Kidney glomerular epithelial cell (primary cell): ENCODE measurements at regions not wholly inside any gene's neighbourhood (a gene's known extent, or its start where the extent isn't known, plus 50 kb on each side); places are given as distances from the start of the nearest gene placed in this dataset.

Source experiments
- DNase-seq: peaks from one replicate; lab custom pipeline; 2025; lab: John Stamatoyannopoulos, UW

DNA sequence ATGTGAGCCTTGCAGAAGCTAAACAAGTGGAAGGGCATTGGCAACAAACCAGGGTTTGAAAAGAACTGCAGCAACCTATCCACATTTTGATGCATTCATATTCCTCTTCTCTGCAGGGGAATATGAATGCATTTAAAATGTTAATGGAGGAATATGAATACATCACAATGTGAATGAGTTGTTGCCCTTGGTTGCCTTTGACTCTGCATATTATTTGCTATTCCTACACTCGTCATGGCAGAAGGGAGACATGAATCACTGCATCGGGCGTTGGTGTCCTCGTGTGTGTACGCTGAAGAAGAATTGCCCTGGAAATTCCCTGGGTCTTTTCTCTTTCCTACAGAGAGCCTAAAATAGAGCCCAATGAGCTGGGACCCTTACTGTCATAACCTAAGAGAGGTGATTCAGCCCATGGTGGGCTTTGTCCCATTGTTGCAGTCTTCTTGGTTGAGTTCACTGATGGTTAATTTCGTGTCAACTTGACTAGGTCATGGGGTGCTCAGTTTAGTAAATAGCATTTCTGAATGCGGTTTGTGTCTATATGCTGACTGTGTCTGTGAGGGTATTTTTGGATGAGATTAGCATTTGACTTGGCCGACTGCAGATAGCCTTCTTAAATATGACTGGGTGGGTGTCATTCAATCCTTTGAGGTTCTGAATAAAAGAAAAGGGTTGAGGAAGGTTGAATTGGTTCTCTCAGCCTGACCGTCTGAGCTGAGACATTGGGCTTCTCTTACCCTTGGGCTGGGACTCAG, 1422.9 kb upstream of the TMEM132C start:
- no peak for DNase-seq

DNA sequence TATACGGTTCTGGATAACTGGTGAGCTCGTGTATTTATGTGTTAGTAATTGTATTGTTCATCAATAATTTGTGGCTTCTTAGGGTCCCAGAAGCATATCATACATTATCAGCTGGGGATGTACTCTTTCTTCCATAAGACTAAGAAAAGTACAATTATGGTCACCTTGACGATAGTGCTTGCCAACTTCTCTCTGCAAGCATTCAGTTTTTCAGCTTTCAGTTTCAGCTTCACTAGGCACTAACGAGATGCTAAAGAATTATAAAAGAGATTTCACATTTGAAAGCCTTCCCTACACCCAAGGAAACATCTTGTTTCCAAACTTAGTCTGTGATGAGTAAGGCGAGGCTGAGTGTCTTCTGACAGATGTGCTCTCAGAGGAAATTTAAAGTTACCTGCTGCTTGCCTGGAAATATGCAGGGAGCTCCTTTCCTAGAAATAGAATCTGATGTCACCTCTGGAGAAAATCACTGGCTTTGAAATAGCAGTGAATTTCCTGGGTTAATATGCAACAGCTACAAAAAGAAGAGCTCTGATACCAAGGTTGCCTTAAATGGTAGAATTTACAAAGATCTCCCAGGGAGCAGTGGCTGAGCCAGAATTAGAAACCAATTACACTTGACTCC, 1419.9 kb upstream of the TMEM132C start:
- DNase-seq = no peak

- no peak for DNase-seq
These were observed 1411.2 kb upstream of the TMEM132C start for GRCh38 chr12:126855768-126856167.

GRCh38 chr12:126856958-126857357, 1410.0 kb upstream of the TMEM132C start:
- no peak for DNase-seq

DNA sequence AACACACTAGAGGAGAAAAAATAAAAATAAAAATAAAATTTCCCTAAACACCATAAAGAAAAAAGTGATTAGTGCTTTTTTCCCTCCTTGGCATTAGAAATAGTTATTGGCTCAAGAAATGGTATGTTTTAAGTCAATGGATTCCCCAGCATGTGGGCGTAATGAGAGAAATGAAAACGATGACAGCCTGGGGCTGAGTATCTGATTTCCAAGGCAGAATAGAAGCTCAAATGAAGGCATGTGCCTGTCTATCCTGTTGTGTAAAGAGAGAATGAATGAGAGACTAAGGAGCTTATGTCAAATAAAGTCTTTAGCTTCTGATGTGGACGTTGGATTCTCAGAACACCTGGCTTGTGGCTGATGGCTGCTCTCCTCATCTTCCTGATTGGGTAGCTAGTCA, 1408.4 kb upstream of the TMEM132C start:
- DNase-seq = no peak

- no peak for DNase-seq
These were observed 1406.8 kb upstream of the TMEM132C start for GRCh38 chr12:126860210-126860609.

DNA sequence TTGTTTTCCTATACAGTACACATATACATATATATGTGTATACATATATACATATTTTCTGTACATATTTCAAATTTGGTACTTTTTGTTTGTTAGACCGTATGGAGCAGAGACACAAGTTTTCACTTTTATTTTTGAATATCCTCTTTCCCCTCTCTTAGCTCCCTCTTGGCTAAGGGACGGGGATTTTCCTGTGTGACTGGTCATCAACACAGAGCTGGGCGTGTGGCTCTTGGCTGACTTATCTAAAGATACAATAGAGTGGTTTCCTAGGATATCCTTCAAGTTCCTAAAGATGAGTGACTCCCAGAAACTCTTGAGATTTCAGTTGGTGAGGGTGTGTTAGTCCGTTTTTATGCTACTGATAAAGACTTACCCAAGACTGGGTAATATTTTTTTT, 1404.5 kb upstream of the TMEM132C start:
- DNase-seq = no peak

DNA sequence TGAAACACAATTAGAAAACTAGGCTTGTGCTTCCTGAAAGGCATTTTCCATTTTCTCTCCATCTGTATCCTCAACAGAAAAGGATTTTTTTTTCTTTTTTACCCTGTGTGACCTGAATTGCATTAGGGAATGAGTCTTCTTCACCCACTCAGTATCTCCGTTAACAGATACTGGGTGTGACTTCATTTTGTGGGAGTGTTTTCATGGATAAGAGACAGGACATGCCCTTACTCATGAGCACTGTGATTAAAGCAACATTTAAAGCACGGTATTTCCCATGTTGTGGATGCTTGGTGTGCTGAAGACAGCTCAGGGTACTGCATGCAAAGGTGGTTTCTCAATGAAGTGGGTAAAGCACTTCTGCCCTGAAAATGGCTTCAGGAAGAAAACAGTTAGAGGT, 1397.3 kb upstream of the TMEM132C start:
- DNase-seq = no peak

- no peak for DNase-seq
These were observed 1393.3 kb upstream of the TMEM132C start for GRCh38 chr12:126873701-126874100.

- DNase-seq = peak; percentile 36
These were observed 1392.4 kb upstream of the TMEM132C start for GRCh38 chr12:126874427-126875026.

- no peak for DNase-seq
These were observed 1387.1 kb upstream of the TMEM132C start for GRCh38 chr12:126879842-126880241.

DNA sequence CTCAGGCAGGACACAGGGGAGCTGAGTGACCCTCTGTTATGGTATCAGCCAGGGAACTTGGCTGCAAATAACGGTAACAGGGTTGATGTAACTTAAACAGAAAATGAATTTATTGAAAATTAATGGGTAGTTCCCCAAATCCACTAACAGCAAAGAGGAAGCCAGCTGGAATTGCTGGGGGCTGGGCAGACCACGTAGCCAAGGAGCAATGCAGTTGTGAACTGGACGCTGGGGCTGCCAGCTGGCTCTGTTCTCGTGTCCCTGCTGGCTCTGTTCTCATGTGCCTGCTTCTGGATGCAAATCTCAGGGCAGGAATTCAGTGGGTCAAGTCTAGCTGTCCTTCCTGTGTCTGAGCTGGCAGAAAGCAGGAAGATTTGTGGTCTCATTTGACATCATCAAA, 1383.3 kb upstream of the TMEM132C start:
- DNase-seq = no peak

- DNase-seq = no peak
These were observed 1377.5 kb upstream of the TMEM132C start for GRCh38 chr12:126889501-126889900.

- DNase-seq = no peak
These were observed 1376.9 kb upstream of the TMEM132C start for GRCh38 chr12:126890097-126890496.

- no peak for DNase-seq
These were observed 1375.2 kb upstream of the TMEM132C start for GRCh38 chr12:126891789-126892188.

- no peak for DNase-seq
These were observed 1370.7 kb upstream of the TMEM132C start for GRCh38 chr12:126895951-126896913.

DNA sequence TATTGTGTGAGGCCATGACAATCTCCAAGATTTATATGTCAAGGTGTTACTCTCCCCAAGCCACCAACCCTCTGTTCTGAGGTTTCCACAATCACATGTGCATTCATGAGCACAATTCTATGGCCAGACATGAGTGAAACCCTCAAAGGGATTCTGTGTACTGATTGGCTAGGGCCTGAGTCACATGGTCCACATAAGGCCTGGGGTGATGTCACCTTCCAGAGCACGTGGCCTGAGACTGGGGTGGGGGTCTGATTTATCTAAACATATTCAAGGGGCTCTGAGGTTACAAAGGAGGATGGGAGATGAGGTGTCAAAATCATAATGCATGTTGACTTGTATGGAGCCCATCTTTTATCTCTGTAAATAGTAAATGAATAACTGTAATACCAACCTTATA, 1369.9 kb upstream of the TMEM132C start:
- no peak for DNase-seq

DNA sequence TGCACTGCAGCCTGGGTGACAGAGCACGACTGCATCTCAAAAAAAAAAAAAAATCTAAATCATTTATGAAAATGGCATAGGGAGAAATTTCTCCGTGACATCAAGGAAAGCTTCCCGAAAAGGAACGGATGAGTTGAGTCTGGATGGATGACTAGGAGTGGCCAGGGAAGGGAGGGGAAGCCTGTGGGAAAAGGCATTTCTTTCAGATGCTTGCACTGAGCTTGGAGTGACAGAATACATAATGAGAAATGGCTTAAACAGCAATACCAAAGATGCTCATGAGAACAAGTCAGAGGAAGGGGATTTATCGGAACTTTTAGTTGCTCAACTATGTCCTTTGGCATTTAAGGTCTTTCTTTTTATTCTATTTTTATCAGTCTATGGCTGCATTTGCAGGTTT, 1369.2 kb upstream of the TMEM132C start:
- DNase-seq = no peak

GRCh38 chr12:126898562-126898961, 1368.4 kb upstream of the TMEM132C start:
- no peak for DNase-seq

DNA sequence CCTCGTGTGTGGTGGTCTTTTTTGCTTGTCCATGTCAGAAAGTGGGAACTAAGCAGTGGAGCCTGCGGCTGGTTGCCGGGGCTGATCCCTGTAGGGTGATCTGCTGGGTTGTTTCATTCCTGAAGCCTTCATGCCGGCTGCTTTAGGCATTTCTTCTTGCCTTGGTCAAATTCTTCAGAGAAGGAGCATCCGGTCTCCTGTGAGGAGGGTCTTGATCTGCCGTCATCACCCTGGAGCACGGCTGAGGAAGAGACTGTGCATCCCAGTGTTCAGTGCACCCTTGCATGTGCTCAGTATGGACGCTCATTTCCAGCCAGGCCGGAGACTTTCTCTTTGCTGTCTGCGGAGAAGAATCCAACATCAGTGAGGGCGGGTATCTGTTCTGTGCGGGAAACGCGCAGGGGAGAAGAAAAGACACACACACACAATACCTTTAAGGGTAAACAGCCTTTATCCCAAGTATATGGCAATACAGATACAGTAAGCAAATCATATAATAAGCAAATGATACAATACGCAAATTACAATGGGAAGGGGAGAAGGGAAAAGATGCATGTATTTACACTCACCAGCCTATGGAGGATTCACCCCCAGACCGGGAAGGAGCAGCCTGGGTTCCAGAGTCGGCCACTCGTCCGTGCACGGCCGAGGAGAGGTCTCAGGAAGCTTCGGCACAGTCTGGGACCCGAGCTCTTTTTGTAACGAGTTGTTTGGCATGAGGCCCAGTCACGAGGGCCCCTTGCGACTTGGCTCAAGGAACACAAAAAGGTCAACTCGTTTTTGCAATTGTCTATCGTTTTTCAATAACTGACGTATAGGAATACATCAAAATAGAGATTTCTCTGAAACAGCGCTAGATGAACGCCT, 1366.8 kb upstream of the TMEM132C start:
- DNase-seq = no peak
